H1 (cell line): ENCODE measurements at regions not wholly inside any gene's neighbourhood (a gene's known extent, or its start where the extent isn't known, plus 50 kb on each side); places are given as distances from the start of the nearest gene placed in this dataset.

Experiments
- TAF1 ChIP-seq: IDR thresholded peaks from 2 replicates; pipeline ENCODE4 v1.6.1; 2011; ENCODE audit warnings: mild to moderate bottlenecking, low read depth, low read length
- YY1 ChIP-seq: IDR thresholded peaks from 2 replicates; pipeline ENCODE4 v1.6.1; 2011; ENCODE audit warnings: low read depth, mild to moderate bottlenecking, low read length

GRCh38 chr3:74287557-74287956, 326.9 kb downstream of the CNTN3 start (continued):
- TF ChIP-seq TAF1 (no peak), YY1 (no peak)
